Breast epithelium (tissue), 3 donors: ENCODE measurements at regions not wholly inside any gene's neighbourhood (a gene's known extent, or its start where the extent isn't known, plus 50 kb on each side); places are given as distances from the start of the nearest gene placed in this dataset.

Experiments used
- POLR2A ChIP-seq: fragments of 450-650 bp; IDR thresholded peaks from one replicate; pipeline ENCODE4 v1.6.1; 2016; ENCODE audit warnings: antibody characterized with exemption, mild to moderate bottlenecking, moderate library complexity
- POLR2AphosphoS5 ChIP-seq, 3 donors: sonication (generic); formaldehyde crosslinking; IDR thresholded peaks; one replicate each; pipeline ENCODE4 v1.6.1; 2017; ENCODE audit warnings: antibody characterized with exemption in 3 of 3
- TF ChIP-seq, protein P1 (sequence below), 3 donors: fragments of 450-650 bp; IDR thresholded peaks; one replicate each; pipeline ENCODE4 v1.5.1; 2016 to 2017; ENCODE audit warnings: antibody characterized with exemption in 3 of 3, mild to moderate bottlenecking in 3 of 3, moderate library complexity in 3 of 3

DNA sequence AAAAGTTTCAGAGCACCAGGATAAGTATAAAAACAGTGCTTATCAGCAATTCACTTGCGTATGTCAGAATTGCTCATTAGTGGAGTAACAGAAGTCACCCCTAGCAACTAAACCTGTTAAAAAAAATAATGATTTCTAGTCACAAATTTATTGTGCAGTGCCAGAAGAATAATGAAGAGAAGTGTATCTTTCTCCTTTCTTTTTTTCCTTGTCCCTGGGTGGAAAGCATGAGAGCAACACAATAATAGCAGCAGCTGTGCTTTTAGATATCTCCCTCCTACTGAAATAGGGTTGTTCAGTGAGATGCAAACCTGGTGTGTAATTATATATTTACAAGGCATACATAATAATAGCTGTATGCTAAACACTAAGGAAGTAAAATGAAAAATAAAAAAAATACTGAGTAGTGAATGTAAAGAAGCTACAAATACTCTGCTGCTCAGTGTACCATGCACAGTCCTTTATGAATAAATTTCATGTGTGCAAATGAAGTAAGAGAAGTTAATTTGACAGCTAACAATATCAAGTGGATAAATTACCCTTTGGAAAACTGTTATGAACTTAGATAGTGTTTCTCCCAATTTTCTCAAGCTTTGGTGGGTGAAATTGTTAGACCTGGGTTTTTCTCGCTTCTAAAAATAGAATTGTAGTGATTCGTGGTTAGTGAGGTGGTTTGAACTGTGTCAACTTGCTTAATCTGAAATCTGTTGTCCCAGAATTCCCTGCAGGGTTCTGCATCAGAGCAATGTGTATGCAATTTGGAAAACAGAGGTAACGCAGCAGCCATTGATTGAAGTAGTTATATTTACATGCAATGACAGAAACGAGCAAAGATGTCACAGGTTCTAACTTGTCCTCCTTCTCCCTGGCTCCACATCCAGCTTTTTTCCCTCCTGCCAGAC lies 125.7 kb upstream of the NDST3 start:
- TF ChIP-seq, protein P1, sequence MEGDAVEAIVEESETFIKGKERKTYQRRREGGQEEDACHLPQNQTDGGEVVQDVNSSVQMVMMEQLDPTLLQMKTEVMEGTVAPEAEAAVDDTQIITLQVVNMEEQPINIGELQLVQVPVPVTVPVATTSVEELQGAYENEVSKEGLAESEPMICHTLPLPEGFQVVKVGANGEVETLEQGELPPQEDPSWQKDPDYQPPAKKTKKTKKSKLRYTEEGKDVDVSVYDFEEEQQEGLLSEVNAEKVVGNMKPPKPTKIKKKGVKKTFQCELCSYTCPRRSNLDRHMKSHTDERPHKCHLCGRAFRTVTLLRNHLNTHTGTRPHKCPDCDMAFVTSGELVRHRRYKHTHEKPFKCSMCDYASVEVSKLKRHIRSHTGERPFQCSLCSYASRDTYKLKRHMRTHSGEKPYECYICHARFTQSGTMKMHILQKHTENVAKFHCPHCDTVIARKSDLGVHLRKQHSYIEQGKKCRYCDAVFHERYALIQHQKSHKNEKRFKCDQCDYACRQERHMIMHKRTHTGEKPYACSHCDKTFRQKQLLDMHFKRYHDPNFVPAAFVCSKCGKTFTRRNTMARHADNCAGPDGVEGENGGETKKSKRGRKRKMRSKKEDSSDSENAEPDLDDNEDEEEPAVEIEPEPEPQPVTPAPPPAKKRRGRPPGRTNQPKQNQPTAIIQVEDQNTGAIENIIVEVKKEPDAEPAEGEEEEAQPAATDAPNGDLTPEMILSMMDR (IDR thresholded peaks at IDR 0.05): no peak
- TF ChIP-seq POLR2AphosphoS5 (IDR thresholded peaks at IDR 0.05) (no peak), POLR2A (no peak)
